GM12801 (cell line): ENCODE measurements at regions not wholly inside any gene's neighbourhood (a gene's known extent, or its start where the extent isn't known, plus 50 kb on each side); places are given as distances from the start of the nearest gene placed in this dataset.

Experiments used
- TF ChIP-seq, protein P1 (sequence below): IDR thresholded peaks from one replicate; pipeline ENCODE4 v1.5.1; 2011; ENCODE audit warnings: control low read depth; ENCODE audit not compliant: insufficient read length; ENCODE audit errors: extremely low read depth

DNA sequence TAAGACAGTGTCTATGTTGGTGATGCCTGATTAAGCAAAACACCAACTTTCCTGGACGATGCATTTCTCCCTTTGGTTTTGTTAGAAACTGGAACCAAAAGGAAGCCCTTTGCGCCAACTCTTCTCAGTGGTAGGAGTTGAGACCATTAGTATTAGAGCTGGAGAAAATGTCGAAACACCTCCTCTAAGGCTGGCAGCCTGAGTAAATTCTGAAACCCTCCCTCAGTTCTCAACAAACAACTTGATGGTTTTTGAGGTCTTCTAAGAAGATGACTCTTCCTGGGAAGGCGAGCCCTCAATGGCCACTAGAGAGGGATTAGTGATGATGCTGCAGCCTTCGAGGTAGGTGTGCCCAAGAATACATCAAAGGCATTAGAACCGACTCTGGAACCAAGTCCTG is 78.4 kb upstream of the CCN6 start:
- TF ChIP-seq, protein P1, sequence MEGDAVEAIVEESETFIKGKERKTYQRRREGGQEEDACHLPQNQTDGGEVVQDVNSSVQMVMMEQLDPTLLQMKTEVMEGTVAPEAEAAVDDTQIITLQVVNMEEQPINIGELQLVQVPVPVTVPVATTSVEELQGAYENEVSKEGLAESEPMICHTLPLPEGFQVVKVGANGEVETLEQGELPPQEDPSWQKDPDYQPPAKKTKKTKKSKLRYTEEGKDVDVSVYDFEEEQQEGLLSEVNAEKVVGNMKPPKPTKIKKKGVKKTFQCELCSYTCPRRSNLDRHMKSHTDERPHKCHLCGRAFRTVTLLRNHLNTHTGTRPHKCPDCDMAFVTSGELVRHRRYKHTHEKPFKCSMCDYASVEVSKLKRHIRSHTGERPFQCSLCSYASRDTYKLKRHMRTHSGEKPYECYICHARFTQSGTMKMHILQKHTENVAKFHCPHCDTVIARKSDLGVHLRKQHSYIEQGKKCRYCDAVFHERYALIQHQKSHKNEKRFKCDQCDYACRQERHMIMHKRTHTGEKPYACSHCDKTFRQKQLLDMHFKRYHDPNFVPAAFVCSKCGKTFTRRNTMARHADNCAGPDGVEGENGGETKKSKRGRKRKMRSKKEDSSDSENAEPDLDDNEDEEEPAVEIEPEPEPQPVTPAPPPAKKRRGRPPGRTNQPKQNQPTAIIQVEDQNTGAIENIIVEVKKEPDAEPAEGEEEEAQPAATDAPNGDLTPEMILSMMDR: no peak

- TF ChIP-seq, protein P1: no peak
Measured at GRCh38 chr6:111976139-111976538, 77.8 kb upstream of the CCN6 start.

- TF ChIP-seq, protein P1: no peak
Measured at GRCh38 chr6:111978532-111979149, 75.3 kb upstream of the CCN6 start.

GRCh38 chr6:111979633-111980032 is 74.3 kb upstream of the CCN6 start:
- TF ChIP-seq, protein P1: no peak

- TF ChIP-seq, protein P1: no peak
Measured at GRCh38 chr6:111980143-111980542, 73.8 kb upstream of the CCN6 start.

GRCh38 chr6:111980971-111981840 is 72.7 kb upstream of the CCN6 start:
- TF ChIP-seq, protein P1: no peak

DNA sequence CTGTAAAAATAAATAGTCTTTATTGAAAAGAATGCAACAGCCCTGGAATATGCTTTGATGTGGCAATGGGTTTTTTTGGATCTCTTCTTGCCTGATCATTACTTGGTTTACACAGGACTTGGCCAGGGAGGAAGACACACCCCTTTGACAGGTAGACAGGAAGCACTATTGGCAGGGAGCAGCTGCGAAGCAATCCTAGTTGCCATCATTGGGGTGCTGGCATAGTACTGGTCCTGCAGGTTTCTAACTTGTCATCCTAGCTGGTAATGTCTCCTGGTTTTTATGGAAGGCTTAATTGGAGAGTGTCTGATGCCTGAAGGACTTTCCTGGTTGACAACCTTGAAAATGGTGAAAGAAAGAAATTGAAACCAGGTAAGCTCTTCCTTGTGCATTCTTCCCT is 71.2 kb upstream of the CCN6 start:
- TF ChIP-seq, protein P1: no peak
